Astrocyte (in vitro differentiated cells and primary cell): ENCODE measurements at regions not wholly inside any gene's neighbourhood (a gene's known extent, or its start where the extent isn't known, plus 50 kb on each side); places are given as distances from the start of the nearest gene placed in this dataset.

Experiments used
- DNase-seq: peaks from one replicate; pipeline ENCODE4 v3.0.0-alpha.2; 2010; ENCODE audit warnings: low read depth
- FAIRE-seq: peaks from 2 replicates; lab custom pipeline; 2011; peaks lifted over from hg19 to GRCh38; lab: Jason Lieb, UNC
- H2AFZ ChIP-seq: 2 replicates; pipeline ENCODE4 v1.6.0; 2012; ENCODE audit warnings: low read depth, low read length, inconsistent platforms
- H3K27ac ChIP-seq: 2 replicates; pipeline ENCODE4 v1.5.1; 2011; ENCODE audit warnings: low read depth, low read length, inconsistent platforms
- H3K27me3 ChIP-seq: 2 replicates; pipeline ENCODE4 v1.6.0; 2011; ENCODE audit warnings: low read length, inconsistent platforms; ENCODE audit not compliant: insufficient read depth
- H3K36me3 ChIP-seq: 2 replicates; pipeline ENCODE4 v1.5.1; 2011; ENCODE audit warnings: low read length, inconsistent platforms; ENCODE audit not compliant: insufficient read depth
- H3K4me1 ChIP-seq: 2 replicates; pipeline ENCODE4 v1.5.1; 2011; ENCODE audit warnings: low read length, inconsistent platforms; ENCODE audit not compliant: insufficient read depth
- H3K4me2 ChIP-seq: 2 replicates; pipeline ENCODE4 v1.6.0; 2012; ENCODE audit warnings: low read length, inconsistent platforms
- H3K4me3 ChIP-seq: 2 replicates; pipeline ENCODE4 v1.5.1; 2011; ENCODE audit warnings: low read depth, mild to moderate bottlenecking, low read length, inconsistent platforms; ENCODE audit not compliant: insufficient read depth
- H3K79me2 ChIP-seq: 2 replicates; pipeline ENCODE4 v1.6.0; 2012; ENCODE audit warnings: mild to moderate bottlenecking, low read length, inconsistent platforms; ENCODE audit not compliant: insufficient read depth
- H3K9ac ChIP-seq: 2 replicates; pipeline ENCODE4 v1.6.0; 2012; ENCODE audit warnings: mild to moderate bottlenecking, low read length, inconsistent platforms
- H3K9me3 ChIP-seq: 2 replicates; pipeline ENCODE4 v1.5.1; 2012; ENCODE audit warnings: low read depth, mild to moderate bottlenecking, low read length, inconsistent platforms; ENCODE audit not compliant: insufficient read depth
- H4K20me1 ChIP-seq: 2 replicates; pipeline ENCODE4 v1.6.0; 2012; ENCODE audit warnings: low read length, inconsistent platforms; ENCODE audit not compliant: insufficient read depth
- H3K27ac Mint-ChIP-seq: one replicate; pipeline ENCODE4 v1.8.0; 2021; ENCODE audit warnings: mild to moderate bottlenecking, mixed read lengths; ENCODE audit not compliant: unreplicated experiment
- H3K27me3 Mint-ChIP-seq: one replicate; pipeline ENCODE4 v1.8.0; 2021; ENCODE audit warnings: low read depth, mixed read lengths; ENCODE audit not compliant: unreplicated experiment
- H3K36me3 Mint-ChIP-seq: one replicate; pipeline ENCODE4 v1.8.0; 2021; ENCODE audit warnings: low read depth, mixed read lengths; ENCODE audit not compliant: unreplicated experiment
- H3K4me1 Mint-ChIP-seq: one replicate; pipeline ENCODE4 v1.8.0; 2021; ENCODE audit warnings: low read depth, mixed read lengths; ENCODE audit not compliant: unreplicated experiment
- H3K4me3 Mint-ChIP-seq: one replicate; pipeline ENCODE4 v1.8.0; 2021; ENCODE audit warnings: mild to moderate bottlenecking, moderate library complexity, mixed read lengths; ENCODE audit not compliant: unreplicated experiment
- H3K9me3 Mint-ChIP-seq: one replicate; pipeline ENCODE4 v1.8.0; 2021; ENCODE audit warnings: mild to moderate bottlenecking, mixed read lengths; ENCODE audit not compliant: unreplicated experiment
- CTCF ChIP-seq: IDR thresholded peaks from 2 replicates; pipeline ENCODE4 v1.5.1; 2011; ENCODE audit warnings: low read depth, mild to moderate bottlenecking, inconsistent platforms, low read length, moderate library complexity; ENCODE audit not compliant: insufficient read depth
- EZH2 ChIP-seq: IDR thresholded peaks from 2 replicates; pipeline ENCODE4 v1.6.1; 2012; ENCODE audit warnings: mild to moderate bottlenecking, low read length, inconsistent platforms; ENCODE audit not compliant: insufficient read depth

GRCh38 chr4:18292411-18292810 lies 270.9 kb upstream of the LCORL start:
- Histone ChIP-seq H3K4me1 (no peaks in the 10 kb centered on the region), H3K36me3 (no peaks in the 10 kb centered on the region), H2AFZ (no peak overlapping the region), H4K20me1 (no peaks in the 10 kb centered on the region), H3K27me3 (no peaks in the 10 kb centered on the region), H3K4me2 (no peak overlapping the region), H3K9me3 (no peaks in the 10 kb centered on the region), H3K79me2 (no peaks in the 10 kb centered on the region), H3K4me3 (no peak overlapping the region), H3K9ac (no peak overlapping the region), H3K27ac (no peak overlapping the region)
- Mint-ChIP-seq H3K4me1 (no peaks in the 10 kb centered on the region), H3K27me3 (no peaks in the 10 kb centered on the region), H3K27ac (no peak overlapping the region), H3K36me3 (no peaks in the 10 kb centered on the region), H3K4me3 (no peak overlapping the region), H3K9me3 (peaks cover 5% of the 10 kb centered on the region)
- FAIRE-seq = no peak
- DNase-seq = no peak
- TF ChIP-seq CTCF = no peak
- no peak for TF ChIP-seq EZH2

DNA sequence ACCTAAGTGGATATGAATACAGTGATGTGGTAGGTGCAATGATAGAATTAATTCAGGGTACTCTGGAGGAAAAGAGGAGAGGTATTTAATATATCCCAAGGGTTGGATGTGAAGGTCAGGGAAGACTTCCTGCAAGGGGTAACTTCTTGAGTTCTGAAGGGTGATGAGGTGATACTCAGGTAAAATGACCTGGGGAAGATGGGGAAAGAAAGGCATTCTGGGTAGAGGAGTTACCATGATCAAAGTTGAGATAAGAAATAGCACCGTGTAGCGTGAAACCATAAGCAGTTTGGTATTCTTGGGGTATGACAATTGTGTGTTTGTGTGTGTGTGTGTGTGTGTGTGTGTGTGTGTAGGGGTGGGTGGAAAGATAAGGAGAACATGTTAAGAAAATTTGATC lies 270.4 kb upstream of the LCORL start:
- Histone ChIP-seq H3K79me2 (no peaks in the 10 kb centered on the region), H3K4me2 (no peak overlapping the region), H2AFZ (no peak overlapping the region), H3K36me3 (no peaks in the 10 kb centered on the region), H3K4me1 (no peaks in the 10 kb centered on the region), H3K9me3 (no peaks in the 10 kb centered on the region), H3K27me3 (no peaks in the 10 kb centered on the region), H4K20me1 (no peaks in the 10 kb centered on the region), H3K4me3 (no peak overlapping the region), H3K27ac (no peak overlapping the region), H3K9ac (no peak overlapping the region)
- H3K4me3 Mint-ChIP-seq = no peak overlapping the region
- TF ChIP-seq CTCF (no peak), EZH2 (no peak)
- H3K27ac Mint-ChIP-seq = no peak overlapping the region
- H3K9me3 Mint-ChIP-seq = peaks cover 5% of the 10 kb centered on the region
- no peaks in the 10 kb centered on the region for H3K27me3 Mint-ChIP-seq
- DNase-seq = no peak
- FAIRE-seq = no peak
- H3K4me1 Mint-ChIP-seq = no peaks in the 10 kb centered on the region
- no peaks in the 10 kb centered on the region for H3K36me3 Mint-ChIP-seq

- Histone ChIP-seq H3K79me2 (no peaks in the 10 kb centered on the region), H2AFZ (no peak overlapping the region), H3K27me3 (no peaks in the 10 kb centered on the region), H3K4me2 (no peak overlapping the region), H3K9me3 (no peaks in the 10 kb centered on the region), H4K20me1 (no peaks in the 10 kb centered on the region), H3K36me3 (no peaks in the 10 kb centered on the region), H3K4me1 (no peaks in the 10 kb centered on the region), H3K27ac (no peak overlapping the region), H3K9ac (no peak overlapping the region), H3K4me3 (no peak overlapping the region)
- Mint-ChIP-seq H3K27me3 (no peaks in the 10 kb centered on the region), H3K4me3 (no peak overlapping the region), H3K36me3 (no peaks in the 10 kb centered on the region), H3K27ac (no peak overlapping the region), H3K4me1 (no peaks in the 10 kb centered on the region), H3K9me3 (peaks cover 5% of the 10 kb centered on the region)
- TF ChIP-seq EZH2 = no peak
- no peak for TF ChIP-seq CTCF
- FAIRE-seq = no peak
- no peak for DNase-seq
Measured at GRCh38 chr4:18291256-18291655, 269.7 kb upstream of the LCORL start.
